Muscle of leg (tissue), 3 donors: ENCODE measurements at regions not wholly inside any gene's neighbourhood (a gene's known extent, or its start where the extent isn't known, plus 50 kb on each side); places are given as distances from the start of the nearest gene placed in this dataset.
"Not testable (repeated sequence)": the region's sequence is repeated elsewhere in the genome, so short reads cannot be mapped to it uniquely, and the experiment has no call there.

Experiments
- DNase-seq: peaks from one replicate; pipeline ENCODE4 v3.0.0; 2013
- H3K27ac ChIP-seq: one replicate; pipeline ENCODE4 v1.5.1; 2013; ENCODE audit warnings: mild to moderate bottlenecking, low read length, control low read depth
- H3K27me3 ChIP-seq: one replicate; pipeline ENCODE4 v1.6.1; 2013; ENCODE audit warnings: low read length; ENCODE audit not compliant: control insufficient read depth, insufficient read depth
- H3K36me3 ChIP-seq: one replicate; pipeline ENCODE4 v1.6.1; 2013; ENCODE audit warnings: low read length; ENCODE audit not compliant: control insufficient read depth, insufficient read depth
- H3K4me1 ChIP-seq: one replicate; pipeline ENCODE4 v1.6.1; 2013; ENCODE audit warnings: low read length; ENCODE audit not compliant: control insufficient read depth, insufficient read depth
- H3K4me3 ChIP-seq: one replicate; pipeline ENCODE4 v1.5.1; 2013; ENCODE audit warnings: low read length, control low read depth
- H3K9me3 ChIP-seq: replicated peaks from 2 replicates; pipeline ENCODE4 v1.6.1; 2013; ENCODE audit warnings: low read depth, low read length; ENCODE audit not compliant: control insufficient read depth
- WGBS: methylation state at CpG from one replicate; pipeline ENCODE4 v1.1.5; 2013; ENCODE audit warnings: missing lambda C conversion rate; ENCODE audit not compliant: insufficient coverage; 5-methylcytosine and 5-hydroxymethylcytosine counted together

- not testable (repeated sequence) for H3K9me3 ChIP-seq, H3K36me3 ChIP-seq, H3K4me1 ChIP-seq, H3K27me3 ChIP-seq, DNase-seq, H3K4me3 ChIP-seq, H3K27ac ChIP-seq
- WGBS, result no CpG with 5 or more reads among the region's 2 CpGs
Observed at GRCh38 chr1:206256935-206257334, 53.6 kb downstream of the SRGAP2 start.

- not testable (repeated sequence) for H3K36me3 ChIP-seq, H3K4me1 ChIP-seq, H3K27ac ChIP-seq, H3K4me3 ChIP-seq, H3K27me3 ChIP-seq, H3K9me3 ChIP-seq, DNase-seq
- no CpG with 5 or more reads among the region's 5 CpGs for WGBS
Observed at GRCh38 chr1:206261473-206261872, 58.1 kb downstream of the SRGAP2 start.

GRCh38 chr1:206262424-206262823 lies 59.1 kb downstream of the SRGAP2 start:
- not testable (repeated sequence) for H3K27ac ChIP-seq, H3K9me3 ChIP-seq, H3K36me3 ChIP-seq, DNase-seq, H3K4me1 ChIP-seq, H3K4me3 ChIP-seq, H3K27me3 ChIP-seq
- WGBS, result no CpG with 5 or more reads among the region's 2 CpGs

- not testable (repeated sequence) for H3K27ac ChIP-seq, H3K9me3 ChIP-seq, H3K36me3 ChIP-seq, H3K27me3 ChIP-seq, H3K4me3 ChIP-seq, DNase-seq, H3K4me1 ChIP-seq
- no CpG with 5 or more reads among the region's 2 CpGs for WGBS
Observed at GRCh38 chr1:206264916-206265315, 61.6 kb downstream of the SRGAP2 start.

- DNase-seq, H3K9me3 ChIP-seq, H3K27me3 ChIP-seq, H3K36me3 ChIP-seq, H3K4me3 ChIP-seq, H3K4me1 ChIP-seq, H3K27ac ChIP-seq: not testable (repeated sequence)
- WGBS, result no CpG with 5 or more reads among the region's 4 CpGs
Observed at GRCh38 chr1:206271153-206271552, 67.8 kb downstream of the SRGAP2 start.

GRCh38 chr1:206273104-206273503 lies 69.8 kb downstream of the SRGAP2 start:
- no CpG with 5 or more reads among the region's 1 CpG for WGBS
- H3K4me3 ChIP-seq, H3K9me3 ChIP-seq: not testable (repeated sequence)

GRCh38 chr1:206276143-206276542 lies 72.8 kb downstream of the SRGAP2 start:
- H3K36me3 ChIP-seq, H3K27me3 ChIP-seq, H3K4me3 ChIP-seq, H3K4me1 ChIP-seq, DNase-seq, H3K27ac ChIP-seq, H3K9me3 ChIP-seq: not testable (repeated sequence)
- WGBS, result no CpG with 5 or more reads among the region's 2 CpGs

More at GRCh38 chr1:206273104-206273503, 69.8 kb downstream of the SRGAP2 start:
- H3K27me3 ChIP-seq, H3K27ac ChIP-seq, DNase-seq, H3K4me1 ChIP-seq, H3K36me3 ChIP-seq: not testable (repeated sequence)

- not testable (repeated sequence) for H3K27me3 ChIP-seq, H3K4me3 ChIP-seq, H3K9me3 ChIP-seq, H3K27ac ChIP-seq, H3K36me3 ChIP-seq, H3K4me1 ChIP-seq
- 69% methylated on average over 2 of the region's 4 CpGs for WGBS
- DNase-seq, result peak; percentile 2
Observed at GRCh38 chr1:206278683-206279082, 75.3 kb downstream of the SRGAP2 start.

- H3K4me1 ChIP-seq, H3K27ac ChIP-seq, H3K9me3 ChIP-seq, H3K27me3 ChIP-seq, H3K36me3 ChIP-seq, DNase-seq, H3K4me3 ChIP-seq: not testable (repeated sequence)
- WGBS, result no CpG with 5 or more reads among the region's 3 CpGs
Observed at GRCh38 chr1:206280683-206281082, 77.3 kb downstream of the SRGAP2 start.

GRCh38 chr1:206281912-206282654 lies 78.7 kb downstream of the SRGAP2 start:
- not testable (repeated sequence) for H3K36me3 ChIP-seq, H3K27me3 ChIP-seq, H3K27ac ChIP-seq, H3K4me1 ChIP-seq, DNase-seq, H3K4me3 ChIP-seq, H3K9me3 ChIP-seq
- WGBS, result no CpG with 5 or more reads among the region's 2 CpGs
